CD14-positive monocyte (primary cell): ENCODE measurements at regions not wholly inside any gene's neighbourhood (a gene's known extent, or its start where the extent isn't known, plus 50 kb on each side); places are given as distances from the start of the nearest gene placed in this dataset.

Experiments
- DNase-seq, 3 donors: peaks; one replicate each; pipeline ENCODE4 v3.0.0-alpha.2; 2011 to 2022
- H2AFZ ChIP-seq: 2 replicates; pipeline ENCODE4 v1.6.0; 2012; ENCODE audit warnings: mild to moderate bottlenecking, low read depth, low read length, inconsistent platforms; ENCODE audit not compliant: insufficient read depth, poor library complexity, severe bottlenecking
- H3K27ac ChIP-seq, 2 donors: 1 replicate in 1 of 2; 2 replicates in 1 of 2; pipeline ENCODE4 v1.5.1; 2012 to 2013; ENCODE audit warnings: low read length in 2 of 2, control low read depth in 1 of 2, inconsistent platforms in 1 of 2, low read depth in 1 of 2, mild to moderate bottlenecking in 1 of 2
- H3K27me3 ChIP-seq, 2 donors: one replicate each; pipeline versions ENCODE4 v1.6.0 to v1.6.1; 2011 to 2013; ENCODE audit warnings: low read length in 2 of 2; ENCODE audit not compliant: control insufficient read depth in 2 of 2, insufficient read depth in 2 of 2
- H3K36me3 ChIP-seq, 2 donors: replicated peaks in 1 of 2; 1 replicate in 1 of 2; 2 replicates in 1 of 2; pipeline versions ENCODE4 v1.5.1 to v1.6.1; 2012 to 2013; ENCODE audit warnings: low read length in 2 of 2, control low read depth in 1 of 2, inconsistent platforms in 1 of 2, mild to moderate bottlenecking in 1 of 2; ENCODE audit not compliant: insufficient read depth in 2 of 2, control insufficient read depth in 1 of 2
- H3K4me1 ChIP-seq, 2 donors: 1 replicate in 1 of 2; 2 replicates in 1 of 2; pipeline versions ENCODE4 v1.5.1 to v1.6.1; 2012 to 2013; ENCODE audit warnings: low read length in 2 of 2, control low read depth in 1 of 2, inconsistent platforms in 1 of 2, mild to moderate bottlenecking in 1 of 2, moderate library complexity in 1 of 2; ENCODE audit not compliant: insufficient read depth in 2 of 2, control insufficient read depth in 1 of 2
- H3K4me2 ChIP-seq: replicated peaks from 2 replicates; pipeline ENCODE3; 2012; ENCODE audit warnings: low read length, moderate library complexity, mild to moderate bottlenecking; ENCODE audit not compliant: poor library complexity, severe bottlenecking; ENCODE audit errors: extremely low read depth
- H3K4me3 ChIP-seq, 3 experiments: fragments of 200-600 bp in 1 of 3; sonication (generic) in 1 of 3; replicated peaks in 1 of 3; 1 replicate in 2 of 3; 2 replicates in 1 of 3; pipeline ENCODE4 v1.5.1; 2011 to 2013; ENCODE audit warnings: low read length in 3 of 3, mild to moderate bottlenecking in 3 of 3, control low read depth in 2 of 3, low read depth in 2 of 3, inconsistent platforms in 1 of 3, moderate library complexity in 1 of 3
- H3K79me2 ChIP-seq: 2 replicates; pipeline ENCODE4 v1.6.0; 2012; ENCODE audit warnings: mild to moderate bottlenecking, control low read depth, inconsistent platforms, low read length, moderate library complexity; ENCODE audit not compliant: insufficient read depth
- H3K9ac ChIP-seq: 2 replicates; pipeline ENCODE4 v1.6.0; 2017; ENCODE audit warnings: low read length, mild to moderate bottlenecking; ENCODE audit not compliant: insufficient read depth, poor library complexity, severe bottlenecking
- H3K9me3 ChIP-seq, 2 donors: replicated peaks in 1 of 2; 1 replicate in 1 of 2; 2 replicates in 1 of 2; pipeline versions ENCODE4 v1.5.1 to v1.6.1; 2012 to 2013; ENCODE audit warnings: low read length in 2 of 2, control low read depth in 1 of 2; ENCODE audit not compliant: control insufficient read depth in 1 of 2, insufficient read depth in 1 of 2
- H4K20me1 ChIP-seq: 2 replicates; pipeline ENCODE4 v1.6.0; 2012; ENCODE audit warnings: mild to moderate bottlenecking, low read length, control low read depth, moderate library complexity; ENCODE audit not compliant: insufficient read depth
- H3K27ac Mint-ChIP-seq, 7 donors: one replicate each; pipeline ENCODE4 v1.8.0; 2020; ENCODE audit warnings: mild to moderate bottlenecking in 7 of 7, mixed read lengths in 7 of 7, moderate library complexity in 6 of 7, inconsistent platforms in 2 of 7
- H3K27me3 Mint-ChIP-seq, 3 donors: one replicate each; pipeline ENCODE4 v1.8.0; 2021 to 2022; ENCODE audit warnings: low read depth in 3 of 3, mild to moderate bottlenecking in 3 of 3, mixed read lengths in 3 of 3, moderate library complexity in 3 of 3, inconsistent platforms in 1 of 3
- H3K36me3 Mint-ChIP-seq, 2 donors: one replicate each; pipeline ENCODE4 v1.8.0; 2020; ENCODE audit warnings: mixed read lengths in 2 of 2, inconsistent platforms in 1 of 2, mild to moderate bottlenecking in 1 of 2
- H3K4me1 Mint-ChIP-seq: one replicate; pipeline ENCODE4 v1.8.0; 2020; ENCODE audit warnings: mild to moderate bottlenecking, mixed read lengths
- H3K4me3 Mint-ChIP-seq, 2 donors: one replicate each; pipeline ENCODE4 v1.8.0; 2020; ENCODE audit warnings: mild to moderate bottlenecking in 2 of 2, mixed read lengths in 2 of 2, moderate library complexity in 1 of 2
- H3K9me3 Mint-ChIP-seq, 7 donors: one replicate each; pipeline ENCODE4 v1.8.0; 2020 to 2022; ENCODE audit warnings: mixed read lengths in 7 of 7, mild to moderate bottlenecking in 6 of 7, moderate library complexity in 6 of 7, inconsistent platforms in 2 of 7
- CTCF ChIP-seq: fragments of 200-600 bp; IDR thresholded peaks from one replicate; pipeline ENCODE4 v1.8.0; 2022; ENCODE audit warnings: antibody characterized with exemption, mild to moderate bottlenecking
- WGBS: methylation state at CpG from one replicate; pipeline ENCODE4 v1.1.5; 2013; ENCODE audit warnings: missing lambda C conversion rate; ENCODE audit not compliant: insufficient coverage; 5-methylcytosine and 5-hydroxymethylcytosine counted together
- intact Hi-C, 2 donors: fragments of 100-400 bp; cut with micrococcal nuclease; formaldehyde crosslinking; loops; one replicate each; pipeline versions ENCODE4 v1.15.0 to v1.15.1; 2023

GRCh38 chr12:131386167-131386521 lies 324.7 kb upstream of the SFSWAP start:
- Mint-ChIP-seq H3K4me3 (no peak overlapping the region), H3K9me3 (no peaks in the 10 kb centered on the region), H3K27ac (no peak overlapping the region), H3K27me3 (peaks cover 2 to 10% (median 6%) of the 10 kb centered on the region in 3 donors), H3K36me3 (no peaks in the 10 kb centered on the region), H3K4me1 (no peaks in the 10 kb centered on the region)
- H3K9me3 ChIP-seq: no peaks in the 10 kb centered on the region
- intact Hi-C loops: no loop called here
- H3K36me3 ChIP-seq: no peaks in the 10 kb centered on the region
- no peaks in the 10 kb centered on the region for H3K79me2 ChIP-seq
- H3K9ac ChIP-seq: no peak overlapping the region
- H3K4me1 ChIP-seq: no peaks in the 10 kb centered on the region
- no peak for DNase-seq
- no peak for TF ChIP-seq CTCF
- H2AFZ ChIP-seq: no peak overlapping the region
- WGBS: 93% methylated on average over 2 of the region's 9 CpGs
- no peaks in the 10 kb centered on the region for H3K27me3 ChIP-seq
- H3K4me2 ChIP-seq: no peak overlapping the region
- H3K4me3 ChIP-seq: no peak overlapping the region
- H4K20me1 ChIP-seq: no peaks in the 10 kb centered on the region
- no peak overlapping the region for H3K27ac ChIP-seq

- Mint-ChIP-seq H3K27ac (no peak overlapping the region), H3K27me3 (peaks cover 2 to 8% (median 5%) of the 10 kb centered on the region in 3 donors), H3K36me3 (no peaks in the 10 kb centered on the region), H3K4me3 (no peak overlapping the region), H3K4me1 (no peaks in the 10 kb centered on the region), H3K9me3 (no peaks in the 10 kb centered on the region)
- Histone ChIP-seq H3K4me3 (no peak overlapping the region), H4K20me1 (no peaks in the 10 kb centered on the region), H3K4me1 (no peaks in the 10 kb centered on the region), H3K9me3 (no peaks in the 10 kb centered on the region), H3K9ac (no peak overlapping the region), H3K4me2 (no peak overlapping the region), H3K79me2 (no peaks in the 10 kb centered on the region), H3K27me3 (no peaks in the 10 kb centered on the region), H3K36me3 (no peaks in the 10 kb centered on the region), H2AFZ (no peak overlapping the region), H3K27ac (no peak overlapping the region)
- no peak for TF ChIP-seq CTCF
- intact Hi-C loops: no loop called here
- DNase-seq: no peak
- WGBS: 86% methylated on average over 10 of the region's 11 CpGs
These were observed 324.1 kb upstream of the SFSWAP start for GRCh38 chr12:131386781-131387180.
